GM18907 (cell line): ENCODE measurements at regions not wholly inside any gene's neighbourhood (a gene's known extent, or its start where the extent isn't known, plus 50 kb on each side); places are given as distances from the start of the nearest gene placed in this dataset.
A peak's percentile ranks its signal among the peaks of the same experiment; 100 is the strongest.
"Not testable (repeated sequence)": the region's sequence is repeated elsewhere in the genome, so short reads cannot be mapped to it uniquely, and the experiment has no call there.

Source experiments
- ATAC-seq: cut with Tn5 transposase; IDR thresholded peaks from one replicate; pipeline ENCODE4 v1.9.1; 2021; ENCODE audit warnings: mild to moderate bottlenecking, moderate library complexity; ENCODE audit not compliant: unreplicated experiment

DNA sequence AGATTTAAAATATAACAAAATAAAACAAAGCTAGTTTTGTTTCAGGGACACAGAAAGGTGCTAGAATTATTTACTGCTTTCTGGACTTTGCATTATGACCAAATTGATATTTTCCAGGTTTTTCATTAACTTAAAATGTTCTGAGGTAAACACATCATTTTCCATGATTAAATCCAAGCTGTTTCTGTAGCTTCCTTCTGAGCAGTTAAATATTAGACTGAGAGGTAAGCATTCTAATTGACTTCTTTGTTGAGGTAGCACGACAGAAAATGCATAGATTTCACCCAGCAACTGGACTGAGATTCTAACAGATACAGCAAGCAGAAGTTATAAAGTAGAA, 98.3 kb downstream of the BMP4 start:
- no peak for ATAC-seq

DNA sequence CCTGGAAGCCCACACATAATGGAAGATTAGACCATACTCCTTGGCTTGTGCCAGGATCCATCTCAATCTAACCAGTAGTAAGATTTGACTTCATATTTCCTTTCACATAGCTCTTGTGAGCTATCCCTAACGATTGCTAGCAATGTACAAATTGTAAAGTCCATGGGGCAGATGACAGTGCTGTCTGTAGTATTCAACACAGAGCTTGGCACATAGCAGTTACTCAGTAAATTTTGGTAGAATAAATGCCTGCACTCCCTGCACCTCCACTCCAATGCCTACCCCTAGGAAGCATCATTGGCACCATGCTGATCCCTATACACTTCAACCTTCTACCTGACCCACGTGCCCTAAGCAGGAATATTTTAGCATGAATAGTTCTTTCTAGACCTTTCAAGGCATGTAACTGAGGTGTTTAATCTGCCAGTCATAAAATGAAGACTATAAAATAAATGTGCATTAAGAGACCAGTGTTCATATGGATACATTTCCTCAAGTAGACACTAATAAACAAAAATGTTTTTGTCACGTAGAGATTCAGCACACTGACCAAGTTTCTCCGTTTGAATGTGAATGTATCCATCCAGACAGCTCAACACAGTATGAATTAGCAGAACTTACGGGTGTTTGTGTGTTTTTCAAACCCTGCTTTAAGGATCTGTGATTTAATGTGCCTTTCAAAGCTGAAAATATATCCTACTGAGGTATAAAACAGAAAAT, 98.8 kb downstream of the BMP4 start:
- no peak for ATAC-seq

GRCh38 chr14:53855574-53855973, 101.1 kb downstream of the BMP4 start:
- ATAC-seq: no peak

GRCh38 chr14:53855127-53855526, 101.5 kb downstream of the BMP4 start:
- no peak for ATAC-seq

GRCh38 chr14:53851394-53852090, 105.1 kb downstream of the BMP4 start:
- no peak for ATAC-seq

- no peak for ATAC-seq
Measured at GRCh38 chr14:53850714-53851296, 105.8 kb downstream of the BMP4 start.

DNA sequence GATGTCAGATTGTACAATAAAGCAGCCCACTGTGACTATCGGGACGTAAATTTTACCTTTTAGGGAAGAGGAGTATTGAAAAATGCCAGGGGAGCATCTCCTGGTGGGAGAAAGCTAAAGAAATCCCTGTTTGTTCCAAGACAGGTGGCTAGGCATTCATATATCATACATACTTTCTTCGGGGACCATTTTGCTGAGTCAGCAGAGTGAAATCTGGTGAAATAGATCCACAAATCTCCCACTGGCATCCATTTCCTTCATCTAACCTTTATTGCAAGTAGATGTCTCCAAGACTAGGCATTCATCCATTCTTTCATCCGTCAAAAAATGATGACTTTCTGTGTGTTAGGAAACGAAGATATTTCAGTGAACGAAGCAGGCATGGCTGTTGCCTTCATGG, 107.1 kb downstream of the BMP4 start:
- ATAC-seq: no peak

GRCh38 chr14:53848854-53849253, 107.8 kb downstream of the BMP4 start:
- ATAC-seq: no peak

- ATAC-seq: no peak
Measured at GRCh38 chr14:53847881-53848280, 108.7 kb downstream of the BMP4 start.

- no peak for ATAC-seq
Measured at GRCh38 chr14:53847057-53847456, 109.6 kb downstream of the BMP4 start.

- ATAC-seq: no peak
Measured at GRCh38 chr14:53845813-53846693, 110.6 kb downstream of the BMP4 start.

DNA sequence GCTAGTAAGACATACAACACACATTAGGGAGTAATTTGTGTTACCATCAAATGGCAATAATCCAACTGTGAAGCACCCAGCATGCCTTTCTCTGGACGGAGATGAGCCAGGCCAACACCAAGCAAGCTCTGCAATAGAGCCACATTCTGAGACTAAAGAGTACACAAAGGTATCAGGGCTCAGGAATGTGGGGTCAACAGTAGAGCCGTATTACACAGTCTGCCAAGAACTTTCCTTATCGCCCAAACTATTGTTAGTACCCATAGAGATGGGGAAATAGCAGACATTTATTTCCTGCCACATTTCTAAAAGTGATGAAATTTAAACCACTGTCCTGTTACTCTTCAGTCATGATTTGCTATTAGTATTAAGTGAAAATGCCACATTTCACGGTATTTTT, 113.7 kb downstream of the BMP4 start:
- ATAC-seq: no peak

GRCh38 chr14:53841109-53842099, 115.2 kb downstream of the BMP4 start:
- ATAC-seq: no peak

GRCh38 chr14:53840444-53840843, 116.2 kb downstream of the BMP4 start:
- no peak for ATAC-seq

DNA sequence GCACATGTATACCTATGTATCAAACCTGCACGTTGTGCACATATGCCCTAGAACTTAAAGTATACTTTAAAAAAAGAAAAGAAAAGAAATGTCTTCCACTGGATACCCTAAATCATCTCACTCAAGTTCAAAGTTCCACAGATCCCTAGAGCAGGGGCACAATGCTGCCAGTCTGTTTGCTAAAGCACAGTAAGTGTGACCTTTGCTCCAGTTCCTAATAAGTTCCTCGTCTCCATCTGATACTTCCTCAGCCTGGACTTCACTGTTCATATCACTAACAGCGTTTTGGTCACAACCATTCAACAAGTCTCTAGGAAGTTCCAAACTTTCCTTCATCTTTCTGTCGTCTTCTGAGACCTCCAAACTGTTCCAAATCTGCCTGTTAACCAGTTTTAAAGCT, 118.3 kb downstream of the BMP4 start:
- ATAC-seq: no peak

DNA sequence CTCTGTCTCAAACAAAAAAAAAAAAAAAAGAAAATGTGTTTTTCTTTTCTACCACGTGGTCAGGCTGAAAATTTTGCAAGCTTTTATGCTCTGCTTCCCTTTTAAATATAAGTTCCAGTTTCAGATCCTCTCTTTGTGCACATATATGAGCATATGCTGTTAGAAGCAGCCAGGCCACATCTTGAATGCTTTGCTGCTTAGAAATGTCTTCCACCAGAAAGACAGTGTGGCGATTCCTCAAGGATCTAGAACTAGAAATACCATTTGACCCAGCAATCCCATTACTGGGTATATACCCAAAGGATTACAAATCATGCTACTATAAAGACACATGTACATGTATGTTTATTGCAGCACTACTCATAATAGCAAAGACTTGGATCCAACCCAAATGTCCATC, 119.0 kb downstream of the BMP4 start:
- not testable (repeated sequence) for ATAC-seq

- ATAC-seq: no peak
Measured at GRCh38 chr14:53836551-53836950, 120.1 kb downstream of the BMP4 start.

GRCh38 chr14:53828820-53829219, 127.8 kb downstream of the BMP4 start:
- ATAC-seq: no peak

DNA sequence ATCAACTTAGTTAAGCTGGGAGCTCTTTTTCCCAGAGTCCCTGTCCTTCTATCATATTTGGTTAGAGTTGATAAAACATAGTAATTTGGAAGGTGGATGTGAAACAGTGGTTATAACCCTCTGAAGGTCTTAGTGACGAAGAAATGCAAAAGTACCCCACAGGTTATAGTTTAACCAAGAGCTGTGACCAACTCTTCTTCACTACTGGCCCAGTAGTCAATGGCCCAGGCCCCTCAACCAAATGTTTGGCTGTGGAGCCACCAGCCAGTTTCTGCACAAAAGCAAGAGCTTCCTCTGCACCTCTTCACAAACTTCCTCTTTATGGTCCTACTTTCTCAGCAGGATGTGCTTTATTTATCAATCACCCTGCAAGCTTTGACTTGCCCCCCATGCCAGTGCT, 132.6 kb downstream of the BMP4 start:
- peak; percentile 96 for ATAC-seq

GRCh38 chr14:53814392-53814791, 142.2 kb downstream of the BMP4 start:
- ATAC-seq: no peak
